OCI-LY7 (cell line): ENCODE measurements at regions not wholly inside any gene's neighbourhood (a gene's known extent, or its start where the extent isn't known, plus 50 kb on each side); places are given as distances from the start of the nearest gene placed in this dataset.

Source experiments
- CTCF ChIP-seq: fragments of 200-600 bp; sonication (generic); conservative IDR thresholded peaks from 2 replicates; pipeline ENCODE4 v1.5.1; 2014; ENCODE audit warnings: mild to moderate bottlenecking, antibody characterized with exemption, low read length, moderate library complexity, mixed read lengths
- EZH2phosphoT487 ChIP-seq: fragments of 200-600 bp; sonication (generic); IDR thresholded peaks from 2 replicates; pipeline ENCODE4 v1.6.1; 2018; ENCODE audit warnings: low read depth, borderline replicate concordance, mild to moderate bottlenecking, mixed run types, antibody characterized with exemption, low read length, moderate library complexity, mixed read lengths

- no peak for TF ChIP-seq CTCF
- no peak for TF ChIP-seq EZH2phosphoT487
Measured at GRCh38 chr4:19314116-19314515, 937.6 kb upstream of the SLIT2 start.
